G401.6 (cell line): ENCODE measurements at regions not wholly inside any gene's neighbourhood (a gene's known extent, or its start where the extent isn't known, plus 50 kb on each side); places are given as distances from the start of the nearest gene placed in this dataset.

Experiments used
- FAIRE-seq: peaks from 2 replicates; lab custom pipeline; 2012; peaks lifted over from hg19 to GRCh38; lab: Jason Lieb, UNC

- FAIRE-seq: no peak
These were observed 61.7 kb upstream of the PSD2 start for GRCh38 chr5:139733698-139734538.

- no peak for FAIRE-seq
These were observed 61.1 kb upstream of the PSD2 start for GRCh38 chr5:139734539-139734916.

DNA sequence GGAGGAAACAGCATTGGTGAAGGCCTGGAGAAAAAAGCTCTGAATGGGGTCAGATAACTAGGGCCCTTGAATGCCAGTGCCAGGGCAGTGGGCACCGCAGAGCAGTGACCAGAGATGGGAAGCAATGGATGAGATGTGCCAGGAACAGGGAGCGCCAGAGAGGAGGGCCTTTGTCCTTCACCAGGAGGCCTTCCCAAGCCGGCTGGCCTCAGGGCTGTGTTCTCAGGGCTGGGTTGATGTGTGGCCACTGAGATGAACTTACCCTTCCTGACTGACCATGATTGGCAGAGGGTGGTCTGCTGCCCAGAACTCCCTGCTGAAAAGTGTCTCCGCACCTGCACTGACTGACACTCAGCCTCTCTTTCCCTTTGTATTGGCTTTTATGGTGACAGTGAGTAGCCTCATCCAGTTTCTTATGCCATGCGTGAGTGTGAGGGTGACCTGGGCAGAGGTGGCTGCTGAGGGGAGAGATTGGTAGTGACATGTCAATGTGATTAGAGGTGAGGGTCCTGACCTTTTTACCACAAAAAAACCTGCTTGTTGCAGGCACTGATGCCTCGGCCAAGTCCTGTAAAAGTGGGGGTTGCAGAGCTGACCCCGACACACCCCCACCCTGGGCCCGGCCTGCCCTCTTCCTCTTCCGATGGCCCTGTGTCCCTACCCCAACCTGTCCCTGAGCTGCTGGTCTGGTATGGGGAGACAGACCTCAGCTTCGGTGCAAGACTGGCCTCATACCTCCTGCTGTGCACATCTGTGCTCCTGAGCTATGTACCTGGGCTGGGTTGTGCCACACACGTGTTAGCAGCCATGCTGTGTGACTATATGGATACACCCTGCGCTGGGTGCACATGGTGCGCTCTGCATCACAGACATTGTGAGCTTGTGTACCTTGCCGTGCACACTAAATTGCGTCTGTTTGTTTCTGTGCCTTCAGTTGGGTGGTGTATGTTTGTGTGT lies 57.1 kb upstream of the PSD2 start:
- no peak for FAIRE-seq

GRCh38 chr5:139739150-139739974 lies 56.2 kb upstream of the PSD2 start:
- no peak for FAIRE-seq

DNA sequence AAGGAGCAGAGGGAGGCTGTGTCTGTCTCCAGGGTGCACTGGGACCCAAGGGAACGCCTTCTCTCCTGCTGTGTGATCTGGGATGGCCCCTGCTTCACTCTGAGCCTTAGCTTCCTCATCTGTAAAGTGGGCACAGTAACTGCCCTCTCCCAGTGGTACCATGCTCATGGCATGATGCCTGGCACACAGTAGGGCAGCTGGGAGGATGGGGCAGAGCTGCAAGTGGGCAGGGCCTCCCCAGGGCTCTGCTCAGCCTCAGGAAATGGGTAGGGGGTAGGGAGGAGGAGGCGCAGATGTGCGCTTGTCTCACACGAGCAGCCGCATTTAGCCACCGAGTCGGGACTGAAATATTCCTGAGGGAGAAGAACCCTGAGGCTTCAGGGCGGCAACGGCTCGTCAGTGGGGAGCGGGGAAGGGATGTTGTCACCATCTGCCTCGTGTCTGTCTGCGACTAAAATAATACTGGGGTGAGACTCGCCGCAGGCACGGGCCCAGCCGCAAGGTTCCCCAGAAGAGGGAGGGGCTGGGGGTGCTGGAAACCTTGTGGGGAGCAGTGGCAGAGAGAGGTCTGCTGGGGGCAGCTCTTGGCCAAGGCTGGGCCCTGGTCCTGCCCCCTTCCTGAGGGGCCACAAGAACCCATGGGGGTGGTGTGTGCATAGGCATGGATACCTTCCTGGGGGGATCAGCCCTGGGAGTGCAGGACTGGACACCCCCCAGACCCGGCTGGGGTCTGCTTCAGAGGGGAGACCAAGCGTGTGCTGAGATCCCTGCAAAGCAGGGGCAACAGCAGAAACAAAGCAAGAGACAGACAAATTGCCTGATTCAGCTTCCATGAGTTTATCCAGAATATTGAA lies 55.2 kb upstream of the PSD2 start:
- no peak for FAIRE-seq

- no peak for FAIRE-seq
These were observed 54.5 kb upstream of the PSD2 start for GRCh38 chr5:139740992-139741672.

GRCh38 chr5:139741823-139742172 lies 53.8 kb upstream of the PSD2 start:
- FAIRE-seq: no peak

DNA sequence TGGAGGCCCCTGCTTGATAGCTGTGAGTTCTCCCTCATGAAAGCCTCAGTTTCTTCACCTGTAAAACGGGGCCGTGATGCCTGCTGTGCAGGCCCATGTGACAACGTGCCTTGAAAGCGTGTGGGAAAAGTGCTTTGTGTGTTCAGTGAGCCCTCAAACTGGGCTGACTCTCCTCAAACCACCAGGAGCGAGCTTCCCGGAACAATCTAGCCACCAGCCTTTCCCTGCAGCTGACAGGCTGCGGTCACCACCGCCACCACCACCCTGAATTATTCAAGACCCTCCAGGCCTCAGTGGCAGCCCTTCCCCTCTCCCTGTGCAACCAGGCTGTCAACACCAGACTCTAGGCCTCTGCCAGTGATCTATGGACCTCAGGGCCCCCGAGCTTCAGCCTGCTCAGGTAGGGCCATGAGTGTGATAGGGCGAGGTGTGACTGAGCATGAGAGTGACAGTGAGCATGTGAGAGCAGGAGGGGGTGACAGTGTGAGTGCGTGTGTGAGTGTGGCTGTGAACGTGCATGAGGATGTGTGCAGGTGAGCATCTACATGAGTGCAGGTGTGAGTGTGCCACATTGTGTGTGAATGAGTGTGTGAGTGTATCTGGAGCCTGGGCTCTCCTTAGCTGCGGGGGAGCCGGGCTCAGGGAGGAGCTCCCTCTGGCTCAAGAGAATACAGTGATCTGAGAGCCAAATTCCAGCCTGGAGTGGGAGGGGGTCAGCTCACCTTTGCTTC lies 53.3 kb upstream of the PSD2 start:
- no peak for FAIRE-seq

- FAIRE-seq: no peak
These were observed 52.4 kb upstream of the PSD2 start for GRCh38 chr5:139743001-139743771.

DNA sequence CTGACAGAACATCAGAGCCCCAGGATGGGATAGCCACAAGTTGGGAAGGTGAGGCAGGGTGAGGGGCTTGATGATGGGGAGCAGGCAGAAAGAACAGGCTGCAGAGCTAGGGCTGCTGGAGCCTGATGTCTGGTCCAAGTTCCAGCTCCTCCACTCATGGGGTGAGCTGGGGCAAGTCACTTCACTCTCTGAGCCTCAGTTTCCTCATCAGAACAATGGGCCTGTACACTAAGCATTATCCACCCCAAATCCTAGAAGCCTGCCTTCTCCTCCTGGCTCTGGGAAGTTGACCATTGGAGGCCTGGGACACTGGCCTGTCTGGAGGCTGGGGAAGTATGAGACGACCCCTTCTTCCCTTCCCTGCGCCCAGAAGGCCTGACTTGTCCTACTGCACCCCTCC lies 51.8 kb upstream of the PSD2 start:
- FAIRE-seq: no peak

DNA sequence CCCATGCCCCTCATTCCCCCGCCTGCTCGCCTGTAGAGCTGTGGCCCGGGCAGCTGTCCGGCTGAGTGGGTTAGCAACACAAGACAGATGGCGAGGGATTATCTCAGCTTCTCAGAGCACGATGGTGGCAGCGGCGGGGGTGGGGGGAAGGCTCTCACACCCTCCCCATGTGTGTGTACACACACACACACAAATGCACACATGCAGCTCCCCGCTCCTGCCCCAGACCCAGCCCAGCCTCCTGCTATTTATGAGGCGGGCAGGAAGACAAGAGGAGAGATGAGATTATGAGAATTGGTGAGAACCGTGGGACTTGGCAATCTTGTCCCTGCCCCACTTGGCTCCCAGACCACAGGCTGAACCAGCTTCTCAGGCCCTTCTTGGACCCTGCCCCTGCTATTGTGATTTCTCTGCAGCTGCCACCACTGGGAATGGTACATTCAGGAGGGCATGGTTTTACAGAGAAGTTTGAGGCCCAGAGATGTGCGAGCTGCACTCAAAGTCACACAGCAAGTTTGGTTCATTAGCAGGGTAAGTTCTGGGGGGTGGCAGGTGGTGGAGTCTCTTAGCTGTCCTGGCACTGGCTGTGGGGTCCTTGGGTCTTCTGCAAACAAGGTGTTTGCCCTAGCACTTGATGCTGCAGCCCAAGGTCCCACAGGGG lies 51.0 kb upstream of the PSD2 start:
- FAIRE-seq: no peak

DNA sequence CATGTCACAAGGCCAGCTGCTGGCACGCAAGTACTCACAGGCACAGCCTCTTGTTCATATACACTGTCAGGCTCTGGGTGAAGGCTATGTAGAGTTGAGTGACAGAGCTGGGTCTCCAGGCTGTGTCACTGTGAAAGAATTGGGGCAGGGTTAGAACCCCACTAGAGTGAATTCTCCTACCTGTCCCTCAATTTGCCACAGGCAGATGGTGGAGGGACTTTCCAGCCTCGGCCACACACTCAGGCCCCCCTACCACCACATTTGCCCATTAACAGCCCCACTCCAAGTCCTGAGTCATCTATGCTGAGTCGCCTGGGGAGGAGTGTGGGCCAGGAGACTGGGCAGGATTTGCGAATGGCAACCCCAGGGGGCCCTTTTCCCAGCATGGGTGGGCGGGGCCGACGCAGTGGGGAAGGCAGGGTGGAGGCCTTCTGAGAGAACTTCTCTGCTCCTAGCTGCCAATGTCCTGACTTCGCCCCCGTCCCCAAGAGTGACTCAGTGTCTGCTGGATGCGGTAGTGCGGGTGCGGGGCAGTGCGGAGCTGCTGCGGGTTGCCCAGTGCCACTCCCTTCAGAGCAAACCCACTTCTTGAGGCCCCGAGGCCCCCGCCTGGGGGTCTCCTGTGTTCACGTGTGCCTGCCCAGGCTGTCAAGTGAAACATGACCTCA lies 50.3 kb upstream of the PSD2 start:
- FAIRE-seq: peak; percentile 92

- FAIRE-seq: peak; percentile 99
These were observed 49.6 kb upstream of the PSD2 start for GRCh38 chr5:139745800-139746690.
